Stomach (tissue), 4 donors: ENCODE measurements at regions not wholly inside any gene's neighbourhood (a gene's known extent, or its start where the extent isn't known, plus 50 kb on each side); places are given as distances from the start of the nearest gene placed in this dataset.
A peak's percentile ranks its signal among the peaks of the same experiment; 100 is the strongest.

ENCODE experiments used
- EP300 ChIP-seq: sonication (generic); formaldehyde crosslinking; IDR thresholded peaks from one replicate; pipeline ENCODE4 v1.6.1; 2017; ENCODE audit warnings: antibody characterized with exemption
- POLR2A ChIP-seq, 4 donors: fragments of 450-650 bp; IDR thresholded peaks; one replicate each; pipeline ENCODE4 v1.6.1; 2016; ENCODE audit warnings: antibody characterized with exemption in 4 of 4, control low read depth in 2 of 4, mild to moderate bottlenecking in 1 of 4, moderate library complexity in 1 of 4
- POLR2AphosphoS5 ChIP-seq, 3 donors: sonication (generic); formaldehyde crosslinking; IDR thresholded peaks; one replicate each; pipeline ENCODE4 v1.6.1; 2016; ENCODE audit warnings: antibody characterized with exemption in 3 of 3
- TF ChIP-seq, protein P1 (sequence below), 7 experiments: fragments of 450-650 bp in 4 of 7; fragments of 200-600 bp in 3 of 7; sonication (generic) in 3 of 7; IDR thresholded peaks; one replicate each; pipeline ENCODE4 v1.5.1; 2016 to 2019; ENCODE audit warnings: antibody characterized with exemption in 7 of 7, control low read depth in 2 of 7, mild to moderate bottlenecking in 1 of 7

DNA sequence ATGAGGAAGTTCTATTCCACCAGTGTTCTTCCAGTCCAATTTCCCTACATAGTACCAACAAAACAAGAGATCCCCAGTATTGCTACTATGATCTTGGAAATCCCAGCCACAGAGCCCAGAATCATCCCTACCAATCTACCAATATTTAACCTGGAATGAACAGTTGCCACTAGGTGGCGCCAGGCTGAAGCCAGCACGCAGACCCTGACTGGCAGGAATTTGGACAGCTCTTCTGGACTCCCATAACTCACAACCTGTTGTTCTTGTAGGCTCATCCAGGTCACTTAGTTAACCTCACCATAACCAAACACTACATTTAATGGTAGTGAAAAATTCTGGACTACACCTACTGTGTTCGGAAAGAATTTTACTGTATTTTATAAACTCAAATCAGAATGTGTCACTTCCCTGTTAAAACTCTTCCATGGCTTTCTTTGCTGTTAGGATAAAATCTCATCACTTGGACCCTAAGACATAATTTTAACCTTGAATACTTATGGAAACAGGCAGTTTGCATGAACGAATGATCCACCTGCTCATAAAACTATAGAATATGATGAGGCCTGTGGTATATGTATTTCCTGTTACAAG lies 59.8 kb upstream of the SLC38A11 start:
- TF ChIP-seq, protein P1, sequence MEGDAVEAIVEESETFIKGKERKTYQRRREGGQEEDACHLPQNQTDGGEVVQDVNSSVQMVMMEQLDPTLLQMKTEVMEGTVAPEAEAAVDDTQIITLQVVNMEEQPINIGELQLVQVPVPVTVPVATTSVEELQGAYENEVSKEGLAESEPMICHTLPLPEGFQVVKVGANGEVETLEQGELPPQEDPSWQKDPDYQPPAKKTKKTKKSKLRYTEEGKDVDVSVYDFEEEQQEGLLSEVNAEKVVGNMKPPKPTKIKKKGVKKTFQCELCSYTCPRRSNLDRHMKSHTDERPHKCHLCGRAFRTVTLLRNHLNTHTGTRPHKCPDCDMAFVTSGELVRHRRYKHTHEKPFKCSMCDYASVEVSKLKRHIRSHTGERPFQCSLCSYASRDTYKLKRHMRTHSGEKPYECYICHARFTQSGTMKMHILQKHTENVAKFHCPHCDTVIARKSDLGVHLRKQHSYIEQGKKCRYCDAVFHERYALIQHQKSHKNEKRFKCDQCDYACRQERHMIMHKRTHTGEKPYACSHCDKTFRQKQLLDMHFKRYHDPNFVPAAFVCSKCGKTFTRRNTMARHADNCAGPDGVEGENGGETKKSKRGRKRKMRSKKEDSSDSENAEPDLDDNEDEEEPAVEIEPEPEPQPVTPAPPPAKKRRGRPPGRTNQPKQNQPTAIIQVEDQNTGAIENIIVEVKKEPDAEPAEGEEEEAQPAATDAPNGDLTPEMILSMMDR (IDR thresholded peaks at IDR 0.05): peak in 5 of 7 experiments; percentile 22 to 80 (median 58)
- TF ChIP-seq POLR2A (IDR thresholded peaks at IDR 0.05) (no peak), POLR2AphosphoS5 (IDR thresholded peaks at IDR 0.05) (no peak), EP300 (no peak)
